A549 (cell line): ENCODE measurements at regions not wholly inside any gene's neighbourhood (a gene's known extent, or its start where the extent isn't known, plus 50 kb on each side); places are given as distances from the start of the nearest gene placed in this dataset.
"Not testable (repeated sequence)": the region's sequence is repeated elsewhere in the genome, so short reads cannot be mapped to it uniquely, and the experiment has no call there.

ENCODE experiments used
- ATAC-seq, 2 experiments: fragments of 200-7000 bp in 1 of 2; fragments of >200 bp in 1 of 2; cut with Nextera tagmentation in 1 of 2; cut with Tn5 transposase in 1 of 2; 3 replicates each; pipeline versions ENCODE4 v1.8.0 to v1.9.1; 2018 to 2020; ENCODE audit warnings: mild to moderate bottlenecking in 1 of 2, moderate library complexity in 1 of 2
- CTCF ChIA-PET: fragments of 300-600 bp; sonication (Branson Sonifier 250); formaldehyde crosslinking; extraction: SDS; loops from one replicate; lab custom pipeline; 2021; ENCODE audit warnings: antibody characterized with exemption, inconsistent platforms; lab: Yijun Ruan, JAX
- POLR2A ChIA-PET: fragments of 350-600 bp; formaldehyde crosslinking; extraction: SDS; loops from one replicate; lab custom pipeline; 2021; ENCODE audit warnings: antibody characterized with exemption, inconsistent platforms; lab: Yijun Ruan, JAX
- DNase-seq, 2 experiments: peaks; one replicate each; pipeline versions ENCODE4 v3.0.0 to v3.0.0-alpha.2; 2011 to 2016; ENCODE audit warnings: low read depth in 1 of 2, low spot score in 1 of 2
- FAIRE-seq: peaks from 2 replicates; lab custom pipeline; 2011; peaks lifted over from hg19 to GRCh38; lab: Jason Lieb, UNC
- H3K27ac ChIP-seq, 2 experiments: fragments of >200 bp; sonication (Bioruptor Twin); formaldehyde crosslinking; 3 replicates each; pipeline ENCODE4 v1.5.1; 2016 to 2017
- H3K4me1 ChIP-seq: fragments of >200 bp; sonication (Bioruptor Twin); formaldehyde crosslinking; 3 replicates; pipeline ENCODE4 v1.6.1; 2016
- H3K4me2 ChIP-seq: fragments of >200 bp; sonication (Bioruptor Twin); formaldehyde crosslinking; 3 replicates; pipeline ENCODE4 v1.6.1; 2016
- H3K4me3 ChIP-seq: fragments of >200 bp; sonication (Bioruptor Twin); formaldehyde crosslinking; 3 replicates; pipeline ENCODE4 v1.5.1; 2016
- H3K9me3 ChIP-seq: fragments of >200 bp; sonication (Bioruptor Twin); formaldehyde crosslinking; 3 replicates; pipeline ENCODE4 v1.6.1; 2016
- BCL3 ChIP-seq: fragments of >200 bp; sonication (Bioruptor Twin); formaldehyde crosslinking; IDR thresholded peaks from 3 replicates; pipeline ENCODE4 v1.6.1; 2016
- CHD4 ChIP-seq: fragments of 200-600 bp; sonication (generic); IDR thresholded peaks from 2 replicates; pipeline ENCODE4 v1.6.1; 2016; ENCODE audit warnings: antibody characterized with exemption, mild to moderate bottlenecking, borderline replicate concordance
- HMGXB4 ChIP-seq: fragments of 250-450 bp; sonication (Bioruptor Pico); IDR thresholded peaks from 2 replicates; pipeline ENCODE4 v1.5.0; 2021; ENCODE audit warnings: mild to moderate bottlenecking, moderate library complexity, borderline replicate concordance
- MAX ChIP-seq: IDR thresholded peaks from 2 replicates; pipeline ENCODE4 v1.6.1; 2012
- NPAS2 ChIP-seq: fragments of 250-450 bp; sonication (Bioruptor Pico); IDR thresholded peaks from 2 replicates; pipeline ENCODE4 v1.8.0; 2022; ENCODE audit warnings: mild to moderate bottlenecking, moderate library complexity, borderline replicate concordance
- PBX3 ChIP-seq: IDR thresholded peaks from 2 replicates; pipeline ENCODE4 v1.6.1; 2012
- PHF8 ChIP-seq: fragments of 200-600 bp; sonication (generic); IDR thresholded peaks from 2 replicates; pipeline ENCODE4 v1.6.1; 2016; ENCODE audit warnings: low read depth, mild to moderate bottlenecking, antibody characterized with exemption, moderate library complexity, borderline replicate concordance
- USF2 ChIP-seq: fragments of 450-650 bp; IDR thresholded peaks from 2 replicates; pipeline ENCODE4 v1.6.1; 2014; ENCODE audit warnings: antibody characterized with exemption
- ZC3H11A ChIP-seq: fragments of 450-650 bp; IDR thresholded peaks from 2 replicates; pipeline ENCODE4 v1.6.1; 2014; ENCODE audit warnings: antibody characterized with exemption, mild to moderate bottlenecking
- ZFP36 ChIP-seq: fragments of 450-650 bp; IDR thresholded peaks from 2 replicates; pipeline ENCODE4 v1.6.1; 2014; ENCODE audit warnings: borderline replicate concordance; ENCODE audit not compliant: partially characterized antibody
- ZNF302 ChIP-seq: fragments of 250-450 bp; sonication (Bioruptor Pico); IDR thresholded peaks from 2 replicates; pipeline ENCODE4 v1.9.0; 2021; ENCODE audit warnings: inconsistent platforms, mild to moderate bottlenecking, moderate library complexity
- WGBS: methylation state at CpG from one replicate; pipeline ENCODE4 v1.1.6; 2017; ENCODE audit errors: missing lambda C conversion rate; 5-methylcytosine and 5-hydroxymethylcytosine counted together

GRCh38 chr14:87380054-87380453, 612.9 kb downstream of the GALC start:
- ChIA-PET CTCF (no interaction called here), POLR2A (no interaction called here)
- Histone ChIP-seq H3K27ac (no peak overlapping the region), H3K4me2 (no peak overlapping the region), H3K4me3 (no peak overlapping the region), H3K4me1 (no peaks in the 10 kb centered on the region), H3K9me3 (peaks cover 3% of the 10 kb centered on the region; the same call in 1 of the 3 replicates)
- ATAC-seq (no peak), DNase-seq (no peak), FAIRE-seq (no peak)
- 0% methylated on average over 2 of the region's 2 CpGs for WGBS
- TF ChIP-seq HMGXB4 (CRISPR knock-in tag), result no peak
- no peak for TF ChIP-seq USF2
- no peak for TF ChIP-seq ZC3H11A
- no peak for TF ChIP-seq MAX
- no peak for TF ChIP-seq ZFP36
- no peak for TF ChIP-seq ZNF302

- FAIRE-seq (no peak), ATAC-seq (no peak), DNase-seq (no peak)
- Histone ChIP-seq H3K9me3 (no peaks in the 10 kb centered on the region), H3K27ac (no peak overlapping the region)
- no peak for TF ChIP-seq MAX
- no peak for TF ChIP-seq PHF8
- TF ChIP-seq, all 56 proteins: peak for 0
- POLR2A ChIA-PET, result no interaction called here
- no peaks in the 10 kb centered on the region for H3K4me1 ChIP-seq
- CTCF ChIA-PET, result no interaction called here
- H3K4me2 ChIP-seq, result no peak overlapping the region
- 2% methylated on average over 2 of the region's 2 CpGs for WGBS
- H3K4me3 ChIP-seq, result no peak overlapping the region
Measured at GRCh38 chr14:87368751-87369150, 624.2 kb downstream of the GALC start.

- H3K9me3 ChIP-seq, DNase-seq, H3K4me2 ChIP-seq, CTCF ChIA-PET, H3K4me1 ChIP-seq, FAIRE-seq, H3K4me3 ChIP-seq, ATAC-seq, H3K27ac ChIP-seq, POLR2A ChIA-PET: not testable (repeated sequence)
- WGBS, result 19% methylated on average over 8 of the region's 8 CpGs
Measured at GRCh38 chr14:87360246-87360645, 632.7 kb downstream of the GALC start.

GRCh38 chr14:87351007-87351406, 642.0 kb downstream of the GALC start:
- CTCF ChIA-PET, result no interaction called here
- H3K27ac ChIP-seq, result no peak overlapping the region
- POLR2A ChIA-PET, result no interaction called here
- TF ChIP-seq BCL3 (no peak), CHD4 (no peak), NPAS2 (CRISPR knock-in tag) (no peak), PBX3 (no peak)
- no peaks in the 10 kb centered on the region for H3K4me1 ChIP-seq
- H3K4me2 ChIP-seq, result no peak overlapping the region
- no peak for ATAC-seq
- 10% methylated on average over 6 of the region's 7 CpGs for WGBS
- no peak for DNase-seq
- no peak overlapping the region for H3K4me3 ChIP-seq
- H3K9me3 ChIP-seq, result no peaks in the 10 kb centered on the region
- FAIRE-seq, result no peak
